H9 (cell line): ENCODE measurements at regions not wholly inside any gene's neighbourhood (a gene's known extent, or its start where the extent isn't known, plus 50 kb on each side); places are given as distances from the start of the nearest gene placed in this dataset.

Source experiments
- DNase-seq: peaks from one replicate; pipeline ENCODE4 v3.0.0-alpha.2; 2017
- H2AFZ ChIP-seq: one replicate; pipeline ENCODE4 v1.6.1; 2013; ENCODE audit warnings: mild to moderate bottlenecking, low read length, control low read depth, moderate library complexity
- H2AK5ac ChIP-seq: 2 replicates; pipeline ENCODE4 v1.6.1; 2013; ENCODE audit warnings: low read length, control low read depth, mixed read lengths; ENCODE audit not compliant: insufficient read length
- H2BK120ac ChIP-seq: one replicate; pipeline ENCODE4 v1.6.1; 2013; ENCODE audit warnings: low read depth, mild to moderate bottlenecking, low read length, control low read depth, inconsistent platforms; ENCODE audit not compliant: poor library complexity, severe bottlenecking
- H2BK12ac ChIP-seq: 2 replicates; pipeline ENCODE4 v1.6.1; 2013; ENCODE audit warnings: low read length, control low read depth, mixed read lengths, low read depth; ENCODE audit not compliant: insufficient read length
- H2BK15ac ChIP-seq: 2 replicates; pipeline ENCODE4 v1.6.1; 2013; ENCODE audit warnings: low read depth, low read length, control low read depth
- H2BK20ac ChIP-seq: one replicate; pipeline ENCODE4 v1.6.1; 2013; ENCODE audit warnings: low read depth, mild to moderate bottlenecking, low read length, control low read depth, inconsistent platforms; ENCODE audit not compliant: poor library complexity, severe bottlenecking
- H2BK5ac ChIP-seq: 2 replicates; pipeline ENCODE4 v1.6.1; 2013; ENCODE audit warnings: low read length, control low read depth, mixed read lengths; ENCODE audit not compliant: insufficient read length
- H3K14ac ChIP-seq: 2 replicates; pipeline ENCODE4 v1.6.1; 2013; ENCODE audit warnings: low read length, control low read depth; ENCODE audit not compliant: insufficient read depth
- H3K18ac ChIP-seq: 2 replicates; pipeline ENCODE4 v1.6.1; 2013; ENCODE audit warnings: low read depth, mild to moderate bottlenecking, mixed read lengths, low read length, control low read depth; ENCODE audit not compliant: insufficient read length
- H3K23ac ChIP-seq: 2 replicates; pipeline ENCODE4 v1.6.1; 2013; ENCODE audit warnings: low read length, control low read depth, mixed read lengths, low read depth; ENCODE audit not compliant: insufficient read length
- H3K23me2 ChIP-seq: 2 replicates; pipeline ENCODE4 v1.6.1; 2013; ENCODE audit warnings: low read depth, mild to moderate bottlenecking, mixed read lengths, low read length, control low read depth; ENCODE audit not compliant: insufficient read length, poor library complexity, severe bottlenecking
- H3K27ac ChIP-seq: 2 replicates; pipeline ENCODE4 v1.5.1; 2013; ENCODE audit warnings: low read length, control low read depth, mixed read lengths, low read depth; ENCODE audit not compliant: insufficient read length
- H3K27me3 ChIP-seq: 2 replicates; pipeline ENCODE4 v1.6.1; 2013; ENCODE audit warnings: low read length, control low read depth, inconsistent platforms; ENCODE audit not compliant: insufficient read depth
- H3K4ac ChIP-seq: 2 replicates; pipeline ENCODE4 v1.6.1; 2013; ENCODE audit warnings: low read depth, mild to moderate bottlenecking, control low read depth, inconsistent platforms, low read length, moderate library complexity
- H3K4me1 ChIP-seq: 2 replicates; pipeline ENCODE4 v1.6.1; 2013; ENCODE audit warnings: low read length, control low read depth, inconsistent platforms; ENCODE audit not compliant: insufficient read depth
- H3K4me2 ChIP-seq: 2 replicates; pipeline ENCODE4 v1.6.1; 2013; ENCODE audit warnings: low read length, control low read depth, mixed read lengths; ENCODE audit not compliant: insufficient read length, insufficient read depth
- H3K56ac ChIP-seq: 2 replicates; pipeline ENCODE4 v1.6.1; 2013; ENCODE audit warnings: low read depth, mild to moderate bottlenecking, mixed read lengths, low read length, control low read depth; ENCODE audit not compliant: insufficient read length
- H3K79me1 ChIP-seq: 2 replicates; pipeline ENCODE4 v1.6.1; 2013; ENCODE audit warnings: low read depth, mild to moderate bottlenecking, moderate library complexity, low read length, control low read depth, inconsistent platforms; ENCODE audit not compliant: insufficient read depth, poor library complexity, severe bottlenecking
- H3K79me2 ChIP-seq: 2 replicates; pipeline ENCODE4 v1.6.1; 2013; ENCODE audit warnings: low read length, control low read depth, inconsistent platforms; ENCODE audit not compliant: insufficient read depth
- H3K9ac ChIP-seq: 2 replicates; pipeline ENCODE4 v1.6.1; 2013; ENCODE audit warnings: low read length, control low read depth, mixed read lengths; ENCODE audit not compliant: insufficient read length; ENCODE audit errors: extremely low read depth
- H3K9me3 ChIP-seq: one replicate; pipeline ENCODE4 v1.6.1; 2013; ENCODE audit warnings: low read depth, low read length, inconsistent platforms; ENCODE audit not compliant: control insufficient read depth
- H3T11ph ChIP-seq: one replicate; pipeline ENCODE4 v1.6.1; 2013; ENCODE audit warnings: mild to moderate bottlenecking, low read length, control low read depth, inconsistent platforms
- H4K20me1 ChIP-seq: one replicate; pipeline ENCODE4 v1.6.1; 2013; ENCODE audit not compliant: control insufficient read depth, insufficient read length, insufficient read depth
- H4K5ac ChIP-seq: 2 replicates; pipeline ENCODE4 v1.6.1; 2013; ENCODE audit warnings: low read depth, mild to moderate bottlenecking, mixed read lengths, low read length, control low read depth; ENCODE audit not compliant: insufficient read length
- H4K8ac ChIP-seq: replicated peaks from 2 replicates; pipeline ENCODE4 v1.6.1; 2013; ENCODE audit warnings: low read length, control low read depth, mixed read lengths, low read depth; ENCODE audit not compliant: insufficient read length
- H4K91ac ChIP-seq: 2 replicates; pipeline ENCODE4 v1.6.1; 2013; ENCODE audit warnings: low read depth, mild to moderate bottlenecking, moderate library complexity, mixed read lengths, low read length, control low read depth; ENCODE audit not compliant: insufficient read length
- H3K27ac Mint-ChIP-seq, 3 experiments: 2 replicates in 2 of 3; 3 replicates in 1 of 3; pipeline ENCODE4 v1.8.0; 2020 to 2021; ENCODE audit warnings: mixed read lengths in 3 of 3, mild to moderate bottlenecking in 1 of 3, moderate library complexity in 1 of 3
- H3K27me3 Mint-ChIP-seq: 2 replicates; pipeline ENCODE4 v1.8.0; 2021; ENCODE audit warnings: low read depth, mild to moderate bottlenecking, moderate library complexity, mixed read lengths
- H3K36me3 Mint-ChIP-seq, 3 experiments: 2 replicates in 2 of 3; 3 replicates in 1 of 3; pipeline ENCODE4 v1.8.0; 2020 to 2021; ENCODE audit warnings: low read depth in 3 of 3, mixed read lengths in 3 of 3; ENCODE audit not compliant: insufficient read depth in 1 of 3
- H3K4me1 Mint-ChIP-seq, 2 experiments: 2 replicates each; pipeline ENCODE4 v1.8.0; 2020; ENCODE audit warnings: mixed read lengths in 2 of 2
- H3K4me3 Mint-ChIP-seq, 2 experiments: 2 replicates in 1 of 2; 3 replicates in 1 of 2; pipeline ENCODE4 v1.8.0; 2020 to 2021; ENCODE audit warnings: mild to moderate bottlenecking in 2 of 2, mixed read lengths in 2 of 2, moderate library complexity in 1 of 2
- H3K9me3 Mint-ChIP-seq, 2 experiments: 2 replicates in 1 of 2; 3 replicates in 1 of 2; pipeline ENCODE4 v1.8.0; 2020; ENCODE audit warnings: mild to moderate bottlenecking in 2 of 2, mixed read lengths in 2 of 2, moderate library complexity in 1 of 2
- WGBS: extraction: QIAGEN DNeasy Blood & Tissue Kit; methylation state at CpG from one replicate; pipeline ENCODE4 v1.1.7; 2013; ENCODE audit warnings: missing lambda C conversion rate, low lambda C conversion rate, mixed read lengths; ENCODE audit not compliant: insufficient read length; ENCODE audit errors: extremely low coverage; 5-methylcytosine and 5-hydroxymethylcytosine counted together
- TF ChIP-seq, protein P1 (sequence below): fragments of 200-600 bp; sonication (generic); conservative IDR thresholded peaks from 3 replicates; pipeline ENCODE4 v1.8.0; 2021; ENCODE audit warnings: antibody characterized with exemption, mild to moderate bottlenecking

DNA sequence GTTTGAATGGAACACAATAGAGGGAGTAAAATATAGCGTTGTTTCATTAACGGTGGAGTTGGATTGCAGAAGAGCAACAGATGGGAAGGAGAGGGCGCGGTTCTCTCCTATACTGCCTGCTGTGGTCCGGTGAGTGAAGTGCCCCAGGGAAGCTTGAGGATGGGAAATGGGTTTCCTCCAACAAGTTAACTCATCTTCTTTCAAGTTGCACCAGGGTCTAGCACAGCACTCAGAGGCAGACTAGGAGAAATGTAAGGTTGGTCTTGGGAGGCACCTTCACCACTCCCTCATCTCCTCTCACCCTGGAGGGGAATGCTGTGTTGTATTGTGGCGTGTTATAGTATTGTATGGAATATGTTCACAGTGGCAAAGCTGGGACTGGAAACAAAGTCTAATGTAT is 96.9 kb upstream of the SLC24A3 start:
- no peaks in the 10 kb centered on the region for H3K23me2 ChIP-seq
- no peak overlapping the region for H2BK5ac ChIP-seq
- no peak overlapping the region for H3K27ac ChIP-seq
- no peaks in the 10 kb centered on the region for H3K36me3 Mint-ChIP-seq
- H3K4me1 ChIP-seq: no peaks in the 10 kb centered on the region
- H3K14ac ChIP-seq: no peak overlapping the region
- no CpG with 5 or more reads among the region's 6 CpGs for WGBS
- no peak overlapping the region for H2BK15ac ChIP-seq
- no peak overlapping the region for H3K9ac ChIP-seq
- H3K4me1 Mint-ChIP-seq: no peaks in the 10 kb centered on the region
- no peak overlapping the region for H2BK12ac ChIP-seq
- H3K9me3 ChIP-seq: no peaks in the 10 kb centered on the region
- no peaks in the 10 kb centered on the region for H3K27me3 ChIP-seq
- no peak overlapping the region for H3K4me2 ChIP-seq
- no peak for DNase-seq
- H3K18ac ChIP-seq: no peak overlapping the region
- H3K79me2 ChIP-seq: no peaks in the 10 kb centered on the region
- H2AK5ac ChIP-seq: no peak overlapping the region
- no peaks in the 10 kb centered on the region for H3K79me1 ChIP-seq
- H2AFZ ChIP-seq: no peak overlapping the region
- no peak overlapping the region for H3K23ac ChIP-seq
- H4K8ac ChIP-seq: no peak overlapping the region
- H3K27ac Mint-ChIP-seq: no peak overlapping the region
- H4K91ac ChIP-seq: no peak overlapping the region
- no peak overlapping the region for H3K4me3 Mint-ChIP-seq
- no peak overlapping the region for H3K4ac ChIP-seq
- H2BK20ac ChIP-seq: no peak overlapping the region
- H3K9me3 Mint-ChIP-seq: no peaks in the 10 kb centered on the region
- no peak overlapping the region for H3T11ph ChIP-seq
- no peaks in the 10 kb centered on the region; the same call in 1 of the 2 replicates for H3K27me3 Mint-ChIP-seq
- TF ChIP-seq, protein P1, sequence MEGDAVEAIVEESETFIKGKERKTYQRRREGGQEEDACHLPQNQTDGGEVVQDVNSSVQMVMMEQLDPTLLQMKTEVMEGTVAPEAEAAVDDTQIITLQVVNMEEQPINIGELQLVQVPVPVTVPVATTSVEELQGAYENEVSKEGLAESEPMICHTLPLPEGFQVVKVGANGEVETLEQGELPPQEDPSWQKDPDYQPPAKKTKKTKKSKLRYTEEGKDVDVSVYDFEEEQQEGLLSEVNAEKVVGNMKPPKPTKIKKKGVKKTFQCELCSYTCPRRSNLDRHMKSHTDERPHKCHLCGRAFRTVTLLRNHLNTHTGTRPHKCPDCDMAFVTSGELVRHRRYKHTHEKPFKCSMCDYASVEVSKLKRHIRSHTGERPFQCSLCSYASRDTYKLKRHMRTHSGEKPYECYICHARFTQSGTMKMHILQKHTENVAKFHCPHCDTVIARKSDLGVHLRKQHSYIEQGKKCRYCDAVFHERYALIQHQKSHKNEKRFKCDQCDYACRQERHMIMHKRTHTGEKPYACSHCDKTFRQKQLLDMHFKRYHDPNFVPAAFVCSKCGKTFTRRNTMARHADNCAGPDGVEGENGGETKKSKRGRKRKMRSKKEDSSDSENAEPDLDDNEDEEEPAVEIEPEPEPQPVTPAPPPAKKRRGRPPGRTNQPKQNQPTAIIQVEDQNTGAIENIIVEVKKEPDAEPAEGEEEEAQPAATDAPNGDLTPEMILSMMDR: no peak
- no peak overlapping the region for H2BK120ac ChIP-seq
- H3K56ac ChIP-seq: no peak overlapping the region
- H4K5ac ChIP-seq: no peak overlapping the region
- H4K20me1 ChIP-seq: no peaks in the 10 kb centered on the region
